ENCODE measurements at regions not wholly inside any gene's neighbourhood (a gene's known extent, or its start where the extent isn't known, plus 50 kb on each side); places are given as distances from the start of the nearest gene placed in this dataset.

- no peak for TF ChIP-seq BHLHE40 (IDR thresholded peaks at IDR 0.05; ENCODE audit: borderline replicate concordance)
- TF ChIP-seq TARDBP (IDR thresholded peaks at IDR 0.05), result no peak
- TF ChIP-seq SP1 (IDR thresholded peaks at IDR 0.05), result no peak
- no peak for TF ChIP-seq L3MBTL2 (conservative IDR thresholded peaks at IDR 0.05)
- TF ChIP-seq SUZ12 (IDR thresholded peaks at IDR 0.05), result no peak
- TF ChIP-seq NFRKB (IDR thresholded peaks at IDR 0.05), result no peak
- no peak for TF ChIP-seq FOXM1 (IDR thresholded peaks at IDR 0.05; ENCODE audit: borderline replicate concordance)
- no peak for TF ChIP-seq ARNT (IDR thresholded peaks at IDR 0.05)
- TF ChIP-seq, protein P1, sequence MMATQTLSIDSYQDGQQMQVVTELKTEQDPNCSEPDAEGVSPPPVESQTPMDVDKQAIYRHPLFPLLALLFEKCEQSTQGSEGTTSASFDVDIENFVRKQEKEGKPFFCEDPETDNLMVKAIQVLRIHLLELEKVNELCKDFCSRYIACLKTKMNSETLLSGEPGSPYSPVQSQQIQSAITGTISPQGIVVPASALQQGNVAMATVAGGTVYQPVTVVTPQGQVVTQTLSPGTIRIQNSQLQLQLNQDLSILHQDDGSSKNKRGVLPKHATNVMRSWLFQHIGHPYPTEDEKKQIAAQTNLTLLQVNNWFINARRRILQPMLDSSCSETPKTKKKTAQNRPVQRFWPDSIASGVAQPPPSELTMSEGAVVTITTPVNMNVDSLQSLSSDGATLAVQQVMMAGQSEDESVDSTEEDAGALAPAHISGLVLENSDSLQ (IDR thresholded peaks at IDR 0.05), result no peak
- no peak for TF ChIP-seq ZNF384 (IDR thresholded peaks at IDR 0.05)
- TF ChIP-seq FOXA1 (IDR thresholded peaks at IDR 0.05), result no peak
These were observed 99.4 kb downstream of the LUZP4 start for GRCh38 chrX:115388879-115389278.
